ENCODE measurements at regions not wholly inside any gene's neighbourhood (a gene's known extent, or its start where the extent isn't known, plus 50 kb on each side); places are given as distances from the start of the nearest gene placed in this dataset.

DNA sequence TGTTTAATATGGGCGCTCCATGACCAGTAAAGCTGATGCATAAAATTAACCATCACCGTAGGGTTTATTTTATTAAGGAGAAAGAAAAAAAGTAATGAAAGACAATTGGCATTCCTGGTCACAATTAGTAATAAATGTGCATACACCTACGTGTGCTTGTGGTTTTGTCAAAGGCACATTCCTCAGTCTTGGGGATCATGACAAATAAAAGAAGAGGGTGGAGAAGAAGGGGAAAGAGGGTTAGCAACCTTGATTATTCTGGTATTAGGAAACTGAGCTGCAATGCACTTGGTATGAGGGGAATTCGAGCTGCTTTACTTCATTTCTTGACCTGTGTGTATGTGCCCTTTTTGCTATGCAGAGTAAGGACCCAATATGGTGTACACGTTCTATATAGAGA lies 1798.3 kb upstream of the PCDH7 start:
- H3K36me3 Mint-ChIP-seq, result no peaks in the 10 kb centered on the region
- no peaks in the 10 kb centered on the region for H3K27me3 Mint-ChIP-seq
- H3K27ac Mint-ChIP-seq, result no peak overlapping the region
- H3K4me1 Mint-ChIP-seq, result no peaks in the 10 kb centered on the region
- H3K4me3 Mint-ChIP-seq, result no peak overlapping the region
- peaks cover 7% of the 10 kb centered on the region for H3K9me3 Mint-ChIP-seq
- no peak for ATAC-seq

DNA sequence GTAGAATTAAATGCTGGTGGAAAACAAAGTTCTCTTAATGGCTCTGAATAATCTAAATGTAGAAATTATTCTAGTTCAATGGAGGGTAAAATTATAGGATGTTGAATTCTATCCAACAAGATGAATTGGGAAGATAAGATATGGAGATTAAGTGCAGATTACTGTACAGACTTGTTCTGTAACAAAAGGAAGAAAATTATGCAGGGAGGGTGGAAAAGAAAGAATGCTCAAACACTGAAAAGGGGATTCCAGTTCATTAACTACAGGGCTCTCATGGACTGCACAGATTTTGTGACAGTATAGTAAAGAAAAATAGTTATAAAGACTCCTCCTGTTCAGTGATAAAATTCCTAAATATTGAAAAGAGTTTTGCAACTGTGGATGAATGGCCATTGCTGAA lies 1794.0 kb upstream of the PCDH7 start:
- H3K9me3 Mint-ChIP-seq, result peaks cover 6% of the 10 kb centered on the region
- H3K27ac Mint-ChIP-seq, result no peak overlapping the region
- ATAC-seq, result no peak
- H3K27me3 Mint-ChIP-seq, result no peaks in the 10 kb centered on the region
- H3K4me3 Mint-ChIP-seq, result no peak overlapping the region
- H3K36me3 Mint-ChIP-seq, result no peaks in the 10 kb centered on the region
- no peaks in the 10 kb centered on the region for H3K4me1 Mint-ChIP-seq

GRCh38 chr4:28942631-28943030 lies 1777.5 kb upstream of the PCDH7 start:
- H3K27me3 Mint-ChIP-seq, result no peaks in the 10 kb centered on the region
- H3K4me3 Mint-ChIP-seq, result no peak overlapping the region
- H3K27ac Mint-ChIP-seq, result no peak overlapping the region
- ATAC-seq, result no peak
- no peaks in the 10 kb centered on the region for H3K4me1 Mint-ChIP-seq
- peaks cover 16% of the 10 kb centered on the region for H3K9me3 Mint-ChIP-seq
- H3K36me3 Mint-ChIP-seq, result no peaks in the 10 kb centered on the region

DNA sequence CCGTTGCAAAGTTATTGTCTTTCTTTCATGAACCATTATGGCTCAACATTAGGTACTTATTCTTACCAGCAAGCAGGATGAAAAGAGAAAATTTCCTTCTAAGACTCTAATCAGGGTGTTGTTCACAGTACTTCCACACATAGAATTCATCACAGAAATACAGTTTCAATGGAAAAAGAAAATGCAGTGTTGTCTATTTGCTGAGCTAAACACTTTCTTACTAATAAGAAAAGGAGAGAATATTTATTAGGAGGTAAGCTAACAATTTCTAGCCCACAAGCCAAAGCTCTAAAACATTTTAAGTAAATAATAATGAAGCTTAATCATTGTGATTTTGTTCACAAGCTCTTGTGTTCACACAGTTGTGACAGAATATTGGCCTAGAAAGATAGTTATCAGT lies 1772.8 kb upstream of the PCDH7 start:
- Mint-ChIP-seq H3K9me3 (peaks cover 12% of the 10 kb centered on the region), H3K4me3 (no peak overlapping the region), H3K4me1 (no peaks in the 10 kb centered on the region), H3K27me3 (no peaks in the 10 kb centered on the region), H3K27ac (no peak overlapping the region), H3K36me3 (no peaks in the 10 kb centered on the region)
- ATAC-seq, result no peak

- no peak overlapping the region for H3K4me3 Mint-ChIP-seq
- ATAC-seq, result no peak
- H3K36me3 Mint-ChIP-seq, result no peaks in the 10 kb centered on the region
- no peaks in the 10 kb centered on the region for H3K4me1 Mint-ChIP-seq
- no peak overlapping the region for H3K27ac Mint-ChIP-seq
- no peaks in the 10 kb centered on the region for H3K27me3 Mint-ChIP-seq
- H3K9me3 Mint-ChIP-seq, result peaks cover 8% of the 10 kb centered on the region
These were observed 1771.7 kb upstream of the PCDH7 start for GRCh38 chr4:28948501-28948900.

- no peaks in the 10 kb centered on the region for H3K4me1 Mint-ChIP-seq
- no peak for ATAC-seq
- H3K27ac Mint-ChIP-seq, result no peak overlapping the region
- no peaks in the 10 kb centered on the region for H3K36me3 Mint-ChIP-seq
- H3K27me3 Mint-ChIP-seq, result no peaks in the 10 kb centered on the region
- H3K4me3 Mint-ChIP-seq, result no peak overlapping the region
- no peaks in the 10 kb centered on the region for H3K9me3 Mint-ChIP-seq
These were observed 1753.2 kb upstream of the PCDH7 start for GRCh38 chr4:28966982-28967381.

GRCh38 chr4:28973587-28974350 lies 1746.4 kb upstream of the PCDH7 start:
- ATAC-seq, result no peak
- H3K9me3 Mint-ChIP-seq, result no peaks in the 10 kb centered on the region
- no peak overlapping the region for H3K27ac Mint-ChIP-seq
- no peaks in the 10 kb centered on the region for H3K27me3 Mint-ChIP-seq
- H3K36me3 Mint-ChIP-seq, result no peaks in the 10 kb centered on the region
- no peak overlapping the region for H3K4me3 Mint-ChIP-seq
- no peaks in the 10 kb centered on the region for H3K4me1 Mint-ChIP-seq

GRCh38 chr4:28976369-28976768 lies 1743.8 kb upstream of the PCDH7 start:
- Mint-ChIP-seq H3K36me3 (no peaks in the 10 kb centered on the region), H3K27ac (no peak overlapping the region), H3K27me3 (no peaks in the 10 kb centered on the region), H3K9me3 (no peaks in the 10 kb centered on the region), H3K4me3 (no peak overlapping the region), H3K4me1 (no peaks in the 10 kb centered on the region)
- ATAC-seq, result no peak

DNA sequence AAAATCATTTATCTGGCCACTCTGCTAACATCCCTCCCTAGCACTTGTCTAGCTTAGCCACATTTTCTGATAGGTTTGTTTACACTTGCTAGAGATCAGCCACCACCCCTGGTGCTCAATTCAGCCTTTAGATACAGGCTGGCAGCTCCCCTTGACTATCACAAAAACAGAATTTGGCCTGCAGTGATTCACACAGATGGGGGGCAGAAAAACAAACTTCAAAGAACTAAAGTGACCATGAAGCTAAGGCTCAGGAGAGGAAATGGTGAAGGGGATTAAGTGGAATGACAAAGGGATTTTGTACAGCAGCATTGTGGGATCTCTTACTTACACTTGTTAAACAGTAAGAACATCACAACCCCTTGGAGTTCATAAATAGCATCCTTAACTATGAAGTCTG lies 1718.0 kb upstream of the PCDH7 start:
- Mint-ChIP-seq H3K9me3 (peaks cover 5% of the 10 kb centered on the region), H3K27ac (no peak overlapping the region), H3K4me1 (no peaks in the 10 kb centered on the region), H3K27me3 (no peaks in the 10 kb centered on the region), H3K4me3 (no peak overlapping the region), H3K36me3 (no peaks in the 10 kb centered on the region)
- ATAC-seq, result no peak

- no peaks in the 10 kb centered on the region for H3K36me3 Mint-ChIP-seq
- ATAC-seq, result no peak
- H3K9me3 Mint-ChIP-seq, result peaks cover 3% of the 10 kb centered on the region
- no peaks in the 10 kb centered on the region for H3K27me3 Mint-ChIP-seq
- no peaks in the 10 kb centered on the region for H3K4me1 Mint-ChIP-seq
- H3K27ac Mint-ChIP-seq, result no peak overlapping the region
- no peak overlapping the region for H3K4me3 Mint-ChIP-seq
These were observed 1714.3 kb upstream of the PCDH7 start for GRCh38 chr4:29005838-29006237.

DNA sequence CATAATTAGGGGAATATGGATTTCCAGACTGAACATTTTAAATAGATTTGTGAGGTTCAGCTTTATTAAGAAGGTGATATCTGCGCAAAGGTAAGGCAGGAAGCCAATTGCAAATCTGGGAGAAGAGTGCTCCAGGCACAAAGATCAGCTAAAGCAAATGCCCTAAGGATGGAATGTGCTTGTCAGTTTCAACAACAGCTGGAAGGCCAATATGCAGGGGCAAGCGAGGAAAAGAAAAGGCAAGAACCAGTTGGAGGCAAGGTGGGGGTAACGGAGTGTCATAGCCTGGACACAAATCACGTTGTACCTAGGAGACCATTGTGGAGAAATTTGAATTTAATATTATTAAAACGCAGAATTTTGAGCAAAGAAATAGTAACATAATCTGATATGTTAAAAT lies 1710.3 kb upstream of the PCDH7 start:
- peaks cover 18% of the 10 kb centered on the region for H3K9me3 Mint-ChIP-seq
- no peak for ATAC-seq
- no peak overlapping the region for H3K4me3 Mint-ChIP-seq
- no peaks in the 10 kb centered on the region for H3K27me3 Mint-ChIP-seq
- H3K27ac Mint-ChIP-seq, result no peak overlapping the region
- H3K36me3 Mint-ChIP-seq, result no peaks in the 10 kb centered on the region
- H3K4me1 Mint-ChIP-seq, result no peaks in the 10 kb centered on the region

DNA sequence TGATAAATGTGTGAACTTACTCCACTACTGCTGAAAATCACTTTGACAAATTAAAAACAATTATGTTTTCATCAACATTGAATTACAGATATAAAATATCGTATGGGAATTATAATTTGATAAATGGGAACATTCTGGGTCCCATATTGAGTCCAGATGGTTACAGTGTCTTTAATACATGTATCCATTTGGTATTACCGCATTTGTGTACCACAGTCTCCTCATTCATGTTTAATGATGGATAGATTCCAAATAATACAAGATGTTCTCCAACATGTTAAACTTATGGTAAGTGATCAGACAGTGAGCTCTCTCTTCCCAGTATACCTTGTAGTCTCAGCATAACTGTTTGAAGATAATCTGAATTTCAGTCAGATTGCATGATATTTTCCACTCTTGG lies 1706.8 kb upstream of the PCDH7 start:
- H3K27me3 Mint-ChIP-seq, result no peaks in the 10 kb centered on the region
- no peaks in the 10 kb centered on the region for H3K4me1 Mint-ChIP-seq
- H3K36me3 Mint-ChIP-seq, result no peaks in the 10 kb centered on the region

DNA sequence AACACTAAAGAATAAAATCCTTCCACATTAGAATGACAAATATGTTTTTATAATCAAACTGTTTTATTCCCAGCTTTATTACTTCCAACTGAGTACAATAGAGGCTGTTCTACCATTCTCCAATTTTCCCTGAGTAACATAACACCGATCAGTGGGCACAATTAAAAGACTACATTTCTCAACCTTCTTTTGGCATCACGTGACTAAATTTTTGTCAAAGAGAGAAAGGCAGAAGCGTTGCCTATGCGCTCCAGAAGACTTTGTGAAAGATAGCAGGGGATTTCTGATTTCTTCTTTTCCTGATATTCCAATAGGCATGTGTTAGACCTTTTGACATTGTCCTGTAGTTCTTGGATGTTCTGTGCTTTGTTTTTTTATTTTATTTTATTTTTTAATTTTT lies 1705.6 kb upstream of the PCDH7 start:
- peaks cover 22% of the 10 kb centered on the region for H3K9me3 Mint-ChIP-seq
- H3K4me3 Mint-ChIP-seq, result no peak overlapping the region
- H3K27ac Mint-ChIP-seq, result no peak overlapping the region
- H3K4me1 Mint-ChIP-seq, result no peaks in the 10 kb centered on the region
- H3K36me3 Mint-ChIP-seq, result no peaks in the 10 kb centered on the region
- ATAC-seq, result no peak
- H3K27me3 Mint-ChIP-seq, result no peaks in the 10 kb centered on the region

More for the DNA sequence above, 1706.8 kb upstream of the PCDH7 start:
- no peak overlapping the region for H3K27ac Mint-ChIP-seq
- H3K9me3 Mint-ChIP-seq, result peaks cover 22% of the 10 kb centered on the region
- H3K4me3 Mint-ChIP-seq, result no peak overlapping the region
- ATAC-seq, result no peak

DNA sequence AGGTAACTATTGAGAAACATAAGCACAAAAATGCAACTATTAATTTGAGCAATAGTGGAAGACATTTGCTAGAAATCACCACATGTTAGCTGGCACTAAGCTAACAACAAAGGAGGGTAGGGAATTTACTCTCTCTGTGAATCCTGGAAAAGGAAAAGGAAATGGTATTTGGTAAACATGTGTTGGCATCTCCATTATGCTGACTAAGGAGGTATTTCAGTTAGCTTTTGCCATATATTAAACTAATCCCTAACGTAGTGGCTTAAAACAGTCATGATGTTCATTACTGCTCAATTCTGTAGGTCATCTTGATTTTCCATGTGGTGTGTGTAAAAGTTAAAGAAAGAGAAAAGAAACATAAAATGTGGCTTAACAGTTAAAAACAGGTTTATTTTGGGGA lies 1686.5 kb upstream of the PCDH7 start:
- Mint-ChIP-seq H3K27me3 (no peaks in the 10 kb centered on the region), H3K27ac (no peak overlapping the region), H3K4me3 (no peak overlapping the region), H3K9me3 (peaks cover 10% of the 10 kb centered on the region), H3K36me3 (no peaks in the 10 kb centered on the region), H3K4me1 (no peaks in the 10 kb centered on the region)
- ATAC-seq, result no peak

- Mint-ChIP-seq H3K4me3 (no peak overlapping the region), H3K36me3 (no peaks in the 10 kb centered on the region), H3K4me1 (no peaks in the 10 kb centered on the region), H3K27me3 (no peaks in the 10 kb centered on the region), H3K9me3 (peaks cover 10% of the 10 kb centered on the region), H3K27ac (no peak overlapping the region)
- ATAC-seq, result no peak
These were observed 1682.7 kb upstream of the PCDH7 start for GRCh38 chr4:29037501-29037900.

DNA sequence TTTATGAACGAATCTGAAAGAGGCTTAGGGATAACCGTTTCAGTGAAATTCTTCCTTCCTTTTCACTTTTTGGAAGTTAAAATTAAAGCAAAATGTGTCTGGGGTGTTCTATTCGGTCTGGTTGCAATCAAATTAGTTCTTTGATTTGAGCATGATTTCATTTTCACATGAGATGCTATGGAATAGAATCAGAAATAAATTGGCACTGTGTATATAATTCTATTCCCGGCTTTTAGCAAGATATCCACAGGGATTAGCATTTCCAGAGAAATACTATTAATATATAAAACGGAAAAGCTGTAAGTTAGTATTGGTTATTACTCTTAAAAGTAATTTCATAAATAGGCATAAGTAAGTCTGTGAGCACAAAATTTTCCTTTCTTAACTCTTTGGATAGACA lies 1676.8 kb upstream of the PCDH7 start:
- no peak overlapping the region for H3K27ac Mint-ChIP-seq
- no peaks in the 10 kb centered on the region for H3K4me1 Mint-ChIP-seq
- ATAC-seq, result no peak
- no peaks in the 10 kb centered on the region for H3K36me3 Mint-ChIP-seq
- no peaks in the 10 kb centered on the region for H3K27me3 Mint-ChIP-seq
- H3K9me3 Mint-ChIP-seq, result peaks cover 6% of the 10 kb centered on the region
- H3K4me3 Mint-ChIP-seq, result no peak overlapping the region

DNA sequence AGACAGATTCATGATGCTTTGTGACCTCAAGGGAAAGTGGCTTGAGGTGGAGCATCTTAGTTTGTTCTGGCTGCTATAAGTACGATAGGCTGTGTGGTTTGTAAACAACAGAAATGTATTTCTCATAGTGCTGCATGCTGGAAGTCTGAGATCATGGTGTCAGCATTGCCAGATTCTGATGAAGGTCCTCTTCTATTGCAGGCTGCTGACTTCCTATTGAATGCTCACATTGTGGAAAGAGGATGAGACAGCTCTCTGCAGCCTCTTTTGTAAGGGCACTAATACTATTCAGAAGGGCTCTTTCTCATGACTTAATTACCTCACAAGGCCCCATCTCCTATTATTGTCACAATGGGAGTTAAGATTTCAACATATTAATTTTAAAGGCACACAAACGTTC lies 1674.0 kb upstream of the PCDH7 start:
- ATAC-seq, result no peak
- Mint-ChIP-seq H3K4me3 (no peak overlapping the region), H3K36me3 (no peaks in the 10 kb centered on the region), H3K9me3 (peaks cover 9% of the 10 kb centered on the region), H3K27me3 (no peaks in the 10 kb centered on the region), H3K4me1 (no peaks in the 10 kb centered on the region), H3K27ac (no peak overlapping the region)

Data from stimulated activated memory B cell treated with anti-CD40 and anti-IgM and Interleukin-4, amounts not matched to agents 10 μg/mL and 1 μg/mL and 100 μg/mL, for 72 hours (primary cell).